Putamen (tissue), 1 donor: ENCODE measurements at regions not wholly inside any gene's neighbourhood (a gene's known extent, or its start where the extent isn't known, plus 50 kb on each side); places are given as distances from the start of the nearest gene placed in this dataset.

ENCODE experiments used
- DNase-seq: peaks from one replicate; pipeline ENCODE4 v3.0.0-alpha.2; 2016; ENCODE audit warnings: low spot score

GRCh38 chr6:19268117-19268516, 569.1 kb upstream of the ID4 start:
- DNase-seq: no peak

DNA sequence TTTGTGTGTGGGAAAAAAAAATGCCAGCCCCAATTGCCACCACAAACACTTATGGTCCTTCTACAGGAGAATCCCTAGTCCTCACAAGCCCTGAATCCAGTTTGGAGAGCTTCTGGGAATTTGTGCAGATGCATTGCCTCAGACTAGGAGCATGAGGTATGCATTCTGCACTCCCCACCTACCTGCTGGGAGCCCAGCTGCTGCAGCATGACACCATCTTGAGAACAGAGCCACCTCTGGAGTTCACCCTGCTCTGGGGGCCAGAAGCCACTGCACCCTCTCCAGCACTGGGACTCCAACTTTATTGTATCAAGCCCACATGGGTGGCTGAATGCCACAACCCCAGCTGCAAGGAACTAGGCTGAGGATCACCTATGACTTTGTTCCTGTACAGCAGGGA, 568.5 kb upstream of the ID4 start:
- DNase-seq: no peak

DNA sequence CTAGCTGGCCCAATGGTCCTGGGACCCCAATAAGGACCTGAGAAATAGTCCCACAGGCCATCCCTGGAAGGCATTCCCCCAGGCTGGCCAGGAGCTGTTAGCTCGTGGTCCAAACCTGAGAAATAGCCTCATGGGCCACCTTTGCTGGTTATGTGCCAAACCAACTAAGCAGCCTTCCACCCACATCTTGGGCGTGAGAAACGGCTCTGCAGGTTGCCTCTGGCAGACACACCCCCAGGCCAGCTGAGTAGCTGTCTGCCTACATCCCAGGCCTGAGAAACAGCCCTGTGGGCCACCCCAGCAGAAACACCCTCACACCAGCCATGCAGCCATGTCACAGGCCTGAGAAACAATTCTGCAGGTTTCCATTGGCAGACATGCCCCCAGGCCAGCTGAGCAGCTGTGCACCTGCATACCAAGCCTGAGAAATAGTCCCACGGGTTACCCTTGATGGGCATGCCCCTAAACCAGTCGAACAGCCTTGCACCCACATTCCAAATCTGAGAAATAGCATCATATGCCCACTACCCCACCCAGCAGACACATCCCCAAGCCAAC, 567.8 kb upstream of the ID4 start:
- DNase-seq: no peak

- DNase-seq: no peak
Measured at GRCh38 chr6:19270616-19271015, 566.6 kb upstream of the ID4 start.

- no peak for DNase-seq
Measured at GRCh38 chr6:19279273-19279684, 557.9 kb upstream of the ID4 start.

DNA sequence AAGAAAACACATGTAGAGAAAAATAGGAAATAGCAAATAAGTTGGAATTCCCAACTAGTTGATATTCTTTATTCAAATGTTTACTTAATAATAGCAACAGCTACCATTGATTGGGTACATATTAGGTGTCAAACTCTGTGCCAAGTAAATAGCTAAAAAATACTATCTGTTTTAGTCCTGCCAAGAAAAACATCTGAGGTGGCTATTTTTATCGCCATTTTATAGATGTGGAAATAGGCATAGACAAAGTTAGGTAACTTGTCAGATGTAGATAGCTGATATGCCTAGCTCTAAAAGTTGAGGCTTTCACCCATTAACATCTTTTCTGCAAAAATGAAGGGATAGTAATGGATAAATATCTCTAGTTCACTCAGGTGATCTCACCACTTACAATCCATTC, 549.2 kb upstream of the ID4 start:
- DNase-seq: no peak

DNA sequence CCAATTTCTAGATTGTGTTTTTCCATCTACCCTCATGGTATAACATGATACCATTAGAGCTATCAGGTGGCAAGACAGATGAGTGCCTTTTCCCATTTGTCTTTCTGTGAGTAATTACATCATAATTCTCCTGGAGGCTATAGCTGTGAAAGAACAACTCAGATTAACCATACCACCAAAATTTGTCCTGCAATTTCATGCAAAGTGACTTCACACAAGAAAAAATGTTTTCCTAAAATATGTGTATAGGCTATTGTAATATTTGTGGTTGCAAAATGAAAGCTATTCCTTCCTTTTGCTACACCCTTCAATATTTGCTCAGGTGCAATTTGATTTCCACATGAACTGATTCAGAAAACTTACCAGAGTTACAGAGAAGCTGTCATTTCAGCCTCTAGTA, 547.7 kb upstream of the ID4 start:
- no peak for DNase-seq

GRCh38 chr6:19297880-19298279, 539.3 kb upstream of the ID4 start:
- no peak for DNase-seq

DNA sequence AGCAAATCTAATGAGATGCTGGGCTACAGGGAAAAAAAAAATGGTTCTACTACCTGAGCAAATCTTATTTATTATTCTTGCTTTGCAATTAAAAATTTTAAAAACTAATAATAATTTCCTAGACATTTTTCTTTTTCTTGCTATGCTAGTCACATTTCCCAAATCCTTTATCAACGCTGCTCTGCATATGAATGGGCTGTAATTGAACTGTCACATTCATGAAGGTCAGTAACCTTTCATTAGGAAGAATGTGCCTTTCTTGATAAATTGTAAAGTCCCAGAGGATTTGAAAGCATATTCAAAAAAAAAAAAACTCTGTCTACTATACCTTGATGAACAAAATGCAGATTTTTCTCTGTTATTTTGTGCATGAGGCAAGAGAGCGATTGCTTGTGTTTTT, 538.7 kb upstream of the ID4 start:
- no peak for DNase-seq

DNA sequence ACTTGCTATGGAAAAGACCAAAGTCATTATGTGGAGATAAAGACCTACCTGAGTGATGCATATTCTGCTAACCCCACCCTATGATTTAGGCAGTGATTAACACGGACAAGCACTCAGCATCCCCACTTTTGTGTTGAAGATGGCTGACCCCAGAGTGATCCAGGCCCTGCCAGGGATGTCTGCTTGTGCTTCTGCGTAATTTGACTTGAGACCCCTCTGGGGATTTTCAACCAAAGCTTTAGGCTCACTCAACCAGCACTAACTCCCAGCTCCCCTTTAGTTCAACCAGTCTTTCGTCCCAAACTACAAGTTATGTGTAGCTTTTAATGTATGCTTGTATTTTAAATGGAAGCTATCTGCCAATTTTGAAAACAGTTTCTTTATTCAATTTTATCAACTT, 538.0 kb upstream of the ID4 start:
- DNase-seq: no peak

DNA sequence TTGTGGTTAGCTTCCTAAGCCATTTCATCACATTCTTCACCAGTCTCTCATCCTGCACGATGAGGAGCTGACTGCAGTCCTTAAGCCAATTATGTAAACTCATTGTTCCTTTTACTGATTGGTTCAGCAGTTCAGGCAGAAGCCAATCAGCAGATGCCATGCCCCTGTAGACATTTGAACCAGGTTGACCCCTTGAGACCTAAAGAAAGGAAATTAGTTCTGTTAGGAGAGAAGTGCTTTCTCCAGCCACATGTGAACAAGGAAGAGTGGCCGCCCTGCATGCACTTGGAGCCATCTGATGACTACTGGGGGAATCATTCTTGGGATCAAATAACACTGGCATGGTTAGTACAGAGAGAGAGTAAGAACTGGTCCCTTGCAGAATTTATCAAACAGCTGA, 535.2 kb upstream of the ID4 start:
- DNase-seq: no peak

GRCh38 chr6:19303383-19303782, 533.8 kb upstream of the ID4 start:
- peak; percentile 25 for DNase-seq

- DNase-seq: no peak
Measured at GRCh38 chr6:19309661-19310060, 527.5 kb upstream of the ID4 start.

DNA sequence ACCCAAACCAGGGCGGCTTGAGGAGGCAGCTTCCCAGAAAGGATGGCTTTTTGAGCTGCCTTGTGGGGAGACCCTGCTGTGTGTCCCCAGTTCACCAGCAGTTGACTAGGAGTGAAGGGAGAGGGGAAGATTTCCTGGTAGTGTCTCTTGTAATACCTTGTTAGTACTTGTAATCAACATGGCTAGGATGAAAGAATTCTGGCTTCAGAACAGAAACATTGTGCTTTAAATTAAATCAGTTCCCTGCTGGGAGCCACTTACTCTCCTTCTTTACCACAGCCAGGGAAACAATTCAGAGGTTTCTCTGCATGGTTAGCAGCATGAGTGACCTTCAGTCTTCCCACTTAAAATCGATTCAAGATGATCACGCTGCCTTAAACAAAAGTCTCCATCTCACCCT, 525.4 kb upstream of the ID4 start:
- no peak for DNase-seq

- no peak for DNase-seq
Measured at GRCh38 chr6:19312241-19312978, 524.8 kb upstream of the ID4 start.

GRCh38 chr6:19317431-19317986, 519.7 kb upstream of the ID4 start:
- no peak for DNase-seq

- DNase-seq: no peak
Measured at GRCh38 chr6:19319005-19319404, 518.2 kb upstream of the ID4 start.

- no peak for DNase-seq
Measured at GRCh38 chr6:19320111-19320581, 517.0 kb upstream of the ID4 start.

- no peak for DNase-seq
Measured at GRCh38 chr6:19322691-19323485, 514.3 kb upstream of the ID4 start.

GRCh38 chr6:19324376-19324775, 512.8 kb upstream of the ID4 start:
- DNase-seq: no peak

DNA sequence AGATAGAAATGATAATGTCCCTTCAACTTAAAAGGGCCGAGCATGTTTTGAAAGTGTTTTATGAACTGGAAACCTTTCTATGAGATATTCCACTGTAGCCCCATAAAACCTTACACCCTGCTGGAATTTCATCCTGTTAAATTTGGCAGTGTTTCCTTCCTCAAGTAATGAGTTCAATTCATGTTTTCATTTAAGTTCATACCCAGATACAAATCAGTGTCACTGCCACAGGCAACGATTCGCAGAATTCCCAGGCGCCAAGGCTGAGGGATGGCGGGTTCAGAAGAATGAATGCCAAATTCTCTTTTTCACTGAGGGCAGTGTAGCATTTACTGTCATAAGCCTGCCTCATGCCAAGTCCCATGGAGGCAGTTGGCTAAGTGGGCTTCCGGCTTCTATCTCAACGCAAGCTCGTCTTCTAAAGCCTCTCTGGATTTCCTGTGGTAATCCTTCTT, 511.8 kb upstream of the ID4 start:
- no peak for DNase-seq

DNA sequence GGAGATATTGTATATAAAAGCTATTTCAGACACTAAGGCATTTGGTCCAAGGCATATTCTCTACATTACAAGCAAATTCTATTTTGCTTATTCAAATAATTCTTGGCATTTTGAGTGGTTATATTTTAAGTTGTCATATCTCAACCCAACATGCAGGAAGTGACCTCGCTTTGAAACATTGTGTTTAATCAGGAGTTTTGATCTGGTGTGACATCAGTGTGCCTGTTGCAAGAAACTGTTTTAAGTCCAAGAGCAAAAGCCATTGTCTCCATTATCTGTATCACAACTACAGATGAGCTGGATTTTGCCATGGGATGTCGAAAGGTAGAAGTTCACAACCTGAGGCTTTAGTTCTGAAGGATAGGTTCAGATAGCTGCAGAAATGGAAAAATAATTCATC, 509.9 kb upstream of the ID4 start:
- no peak for DNase-seq

- DNase-seq: no peak
Measured at GRCh38 chr6:19327661-19328060, 509.5 kb upstream of the ID4 start.
